IPS DF 19.7 (cell line): ENCODE measurements at regions not wholly inside any gene's neighbourhood (a gene's known extent, or its start where the extent isn't known, plus 50 kb on each side); places are given as distances from the start of the nearest gene placed in this dataset.

Experiments used
- DNase-seq: peaks from one replicate; pipeline ENCODE4 v3.0.0-alpha.2; 2013; ENCODE audit warnings: low read depth, low spot score

GRCh38 chr7:95668504-95669018 lies 72.2 kb upstream of the PDK4 start:
- DNase-seq: no peak

GRCh38 chr7:95662987-95663386 lies 66.7 kb upstream of the PDK4 start:
- DNase-seq: no peak

- no peak for DNase-seq
Measured at GRCh38 chr7:95660023-95660434, 63.7 kb upstream of the PDK4 start.

GRCh38 chr7:95658676-95659075 lies 62.4 kb upstream of the PDK4 start:
- no peak for DNase-seq

GRCh38 chr7:95649546-95649945 lies 53.2 kb upstream of the PDK4 start:
- DNase-seq: no peak

GRCh38 chr7:95646350-95646749 lies 50.0 kb upstream of the PDK4 start:
- DNase-seq: no peak
